GM21528 (cell line): ENCODE measurements at regions not wholly inside any gene's neighbourhood (a gene's known extent, or its start where the extent isn't known, plus 50 kb on each side); places are given as distances from the start of the nearest gene placed in this dataset.
"Not testable (repeated sequence)": the region's sequence is repeated elsewhere in the genome, so short reads cannot be mapped to it uniquely, and the experiment has no call there.

Experiments
- ATAC-seq: cut with Tn5 transposase; IDR thresholded peaks from one replicate; pipeline ENCODE4 v1.9.1; 2021; ENCODE audit warnings: mild to moderate bottlenecking, moderate library complexity; ENCODE audit not compliant: unreplicated experiment, low FRiP score

GRCh38 chr17:70422862-70423261 is 253.5 kb downstream of the KCNJ2 start:
- ATAC-seq = no peak

GRCh38 chr17:70423562-70423961 is 254.2 kb downstream of the KCNJ2 start:
- no peak for ATAC-seq

- ATAC-seq = no peak
Observed at GRCh38 chr17:70426752-70427151, 257.4 kb downstream of the KCNJ2 start.

GRCh38 chr17:70434536-70435490 is 265.5 kb downstream of the KCNJ2 start:
- ATAC-seq = no peak

DNA sequence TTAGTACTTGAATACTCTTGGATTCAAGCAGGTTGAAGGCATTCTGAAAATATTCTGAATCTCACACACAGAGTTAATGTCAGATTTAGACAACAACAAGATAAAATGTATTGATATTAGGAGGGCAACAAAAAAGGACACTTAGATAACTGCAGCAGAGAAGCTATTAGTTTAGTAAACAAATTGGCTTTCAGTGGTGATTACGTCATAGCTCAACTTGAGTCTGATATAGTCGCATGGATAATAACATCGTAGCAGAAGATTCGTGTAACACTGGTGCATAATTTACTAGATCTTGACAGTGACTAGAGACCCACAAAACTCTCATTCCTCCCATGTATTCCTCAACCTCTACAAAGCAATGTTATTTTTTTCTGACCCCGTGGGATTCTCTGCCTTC is 268.3 kb downstream of the KCNJ2 start:
- no peak for ATAC-seq

DNA sequence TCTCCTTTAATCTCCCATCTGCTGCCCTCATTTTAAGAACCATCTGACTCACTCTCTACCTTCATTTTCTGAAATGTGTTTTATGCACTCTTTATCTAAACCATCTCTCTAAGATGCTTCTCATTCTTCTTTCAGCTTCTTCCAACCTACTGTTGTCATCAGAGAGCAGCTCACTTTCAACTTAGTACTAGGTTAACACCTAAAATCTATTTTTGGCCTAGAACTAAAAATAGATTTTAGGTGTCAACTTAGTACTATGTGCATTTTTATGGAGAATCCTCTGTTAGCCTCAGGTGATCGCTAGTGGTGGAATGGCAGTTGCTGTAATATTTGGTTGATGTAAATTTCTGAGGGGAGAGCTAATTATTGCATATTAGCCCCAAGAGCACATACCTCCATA is 277.1 kb downstream of the KCNJ2 start:
- no peak for ATAC-seq

DNA sequence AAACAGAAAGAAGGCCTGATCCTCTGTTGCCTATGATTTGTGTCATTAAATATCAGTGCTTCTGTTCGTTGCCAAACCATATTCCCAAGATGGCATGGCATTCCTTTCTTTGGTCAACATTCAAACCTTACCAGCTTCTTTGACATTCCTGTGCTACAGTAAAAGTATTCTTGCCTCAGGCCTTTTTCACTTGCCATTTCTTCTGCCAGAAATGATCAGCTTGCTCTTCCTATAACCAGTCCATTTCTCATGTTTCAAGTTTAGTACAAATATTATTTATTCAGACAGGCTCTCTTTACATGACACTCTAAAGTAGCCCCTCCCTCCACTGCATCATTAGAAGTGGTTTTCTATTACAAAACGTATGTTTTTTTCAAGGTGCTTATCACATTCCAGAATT is 278.3 kb downstream of the KCNJ2 start:
- no peak for ATAC-seq

GRCh38 chr17:70453075-70453474 is 283.7 kb downstream of the KCNJ2 start:
- not testable (repeated sequence) for ATAC-seq

DNA sequence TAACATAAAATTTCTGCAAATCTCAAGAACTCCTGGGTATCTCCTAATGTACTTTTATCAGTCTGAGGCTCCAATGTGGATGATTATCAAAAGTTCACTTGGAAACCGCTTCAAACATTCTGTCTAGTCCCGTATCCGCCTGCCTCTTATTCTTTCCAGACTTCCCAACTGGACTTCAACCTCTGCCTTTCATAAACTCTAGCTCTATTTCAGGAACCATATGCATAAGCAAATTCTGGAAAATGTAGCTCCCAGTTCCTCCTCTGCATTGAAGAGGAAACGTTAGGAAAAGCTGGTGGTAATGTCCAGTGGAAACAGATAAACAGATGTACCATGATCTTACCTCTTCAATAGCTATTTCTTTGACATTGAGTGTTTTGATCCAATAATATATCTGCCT is 285.0 kb downstream of the KCNJ2 start:
- no peak for ATAC-seq

GRCh38 chr17:70454908-70455307 is 285.6 kb downstream of the KCNJ2 start:
- ATAC-seq = no peak

- ATAC-seq = no peak
Observed at GRCh38 chr17:70464995-70465394, 295.7 kb downstream of the KCNJ2 start.

- no peak for ATAC-seq
Observed at GRCh38 chr17:70468661-70469060, 299.3 kb downstream of the KCNJ2 start.

- ATAC-seq = no peak
Observed at GRCh38 chr17:70473049-70473448, 303.7 kb downstream of the KCNJ2 start.

GRCh38 chr17:70476368-70476767 is 307.0 kb downstream of the KCNJ2 start:
- ATAC-seq = no peak

- no peak for ATAC-seq
Observed at GRCh38 chr17:70478902-70479301, 309.6 kb downstream of the KCNJ2 start.

- ATAC-seq = no peak
Observed at GRCh38 chr17:70479779-70480178, 310.4 kb downstream of the KCNJ2 start.

GRCh38 chr17:70483624-70484023 is 314.3 kb downstream of the KCNJ2 start:
- no peak for ATAC-seq

DNA sequence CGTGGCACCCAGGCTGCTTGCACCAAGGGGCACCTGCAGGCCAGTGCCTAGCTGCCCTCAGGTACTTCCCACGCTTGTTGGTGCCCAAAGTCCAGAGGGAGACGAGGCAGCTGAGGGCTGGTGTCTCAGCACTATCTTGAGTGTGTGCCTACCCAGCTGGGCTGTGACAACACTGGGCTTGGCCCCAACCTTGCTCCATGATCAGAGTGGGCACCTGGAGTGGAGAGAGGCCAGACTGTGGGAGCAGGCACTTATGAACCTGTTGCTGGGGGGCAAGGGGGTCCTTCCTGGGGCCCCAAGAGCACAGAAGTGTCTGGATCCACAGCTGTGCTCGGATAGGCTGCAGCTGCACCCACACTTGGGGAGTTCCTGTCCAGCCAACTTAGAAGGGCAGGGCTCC is 314.7 kb downstream of the KCNJ2 start:
- no peak for ATAC-seq

- ATAC-seq = no peak
Observed at GRCh38 chr17:70484496-70484895, 315.2 kb downstream of the KCNJ2 start.

GRCh38 chr17:70492368-70492767 is 323.0 kb downstream of the KCNJ2 start:
- no peak for ATAC-seq

- no peak for ATAC-seq
Observed at GRCh38 chr17:70493277-70493874, 324.0 kb downstream of the KCNJ2 start.

GRCh38 chr17:70498631-70499030 is 329.3 kb downstream of the KCNJ2 start:
- ATAC-seq = no peak
